ENCODE measurements at regions not wholly inside any gene's neighbourhood (a gene's known extent, or its start where the extent isn't known, plus 50 kb on each side); places are given as distances from the start of the nearest gene placed in this dataset.

DNA sequence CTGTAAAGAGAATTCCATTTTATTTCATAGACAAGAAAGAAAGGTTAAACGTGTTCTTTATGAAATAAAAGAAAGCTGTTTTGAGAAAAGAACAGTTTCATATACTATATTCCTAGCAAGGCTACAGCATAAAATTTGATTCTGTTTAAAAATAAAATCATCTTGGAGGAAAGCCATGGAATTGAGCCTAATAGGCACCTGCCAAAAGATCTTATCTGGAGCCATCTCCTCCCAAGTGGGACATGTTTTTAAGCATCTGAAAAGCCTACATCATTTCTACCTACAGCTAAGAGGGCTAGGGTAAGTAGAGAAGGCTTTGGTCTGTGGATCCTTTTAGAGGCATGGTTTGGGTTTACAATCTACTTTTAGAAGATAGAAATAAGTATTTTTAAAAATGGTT lies 89.3 kb downstream of the GAS1 start:
- intact Hi-C loops (cut with DNase I), result no loop called here
- FAIRE-seq, result no peak

DNA sequence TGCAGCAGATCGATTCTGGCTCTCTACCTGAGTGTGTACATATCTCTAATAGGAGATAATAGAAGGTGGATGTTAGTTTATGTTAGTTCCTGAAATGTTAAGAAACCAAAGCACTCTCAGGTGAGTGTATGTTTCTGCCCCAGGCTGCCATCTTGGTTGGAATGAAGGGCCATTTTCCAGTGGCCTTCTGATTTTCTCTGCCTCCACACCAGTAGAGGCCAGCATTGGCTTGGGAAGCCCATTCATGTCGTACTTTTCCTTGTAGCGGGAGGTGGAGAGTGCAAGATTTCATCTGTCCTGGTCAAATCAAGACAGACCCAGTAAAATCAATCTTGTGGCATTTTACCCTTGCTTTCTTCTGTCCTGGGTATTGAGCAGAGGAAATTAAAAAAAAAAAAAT lies 91.0 kb downstream of the GAS1 start:
- no peak overlapping the region for H3K27ac ChIP-seq (ENCODE audit: low read depth in 2 of 2, low read length in 2 of 2)
- no peaks in the 10 kb centered on the region for H3K4me1 ChIP-seq (ENCODE audit: control insufficient read depth in 2 of 3, insufficient read depth in 2 of 3, low read depth in 1 of 3, low read length in 3 of 3)
- TF ChIP-seq, protein P1, sequence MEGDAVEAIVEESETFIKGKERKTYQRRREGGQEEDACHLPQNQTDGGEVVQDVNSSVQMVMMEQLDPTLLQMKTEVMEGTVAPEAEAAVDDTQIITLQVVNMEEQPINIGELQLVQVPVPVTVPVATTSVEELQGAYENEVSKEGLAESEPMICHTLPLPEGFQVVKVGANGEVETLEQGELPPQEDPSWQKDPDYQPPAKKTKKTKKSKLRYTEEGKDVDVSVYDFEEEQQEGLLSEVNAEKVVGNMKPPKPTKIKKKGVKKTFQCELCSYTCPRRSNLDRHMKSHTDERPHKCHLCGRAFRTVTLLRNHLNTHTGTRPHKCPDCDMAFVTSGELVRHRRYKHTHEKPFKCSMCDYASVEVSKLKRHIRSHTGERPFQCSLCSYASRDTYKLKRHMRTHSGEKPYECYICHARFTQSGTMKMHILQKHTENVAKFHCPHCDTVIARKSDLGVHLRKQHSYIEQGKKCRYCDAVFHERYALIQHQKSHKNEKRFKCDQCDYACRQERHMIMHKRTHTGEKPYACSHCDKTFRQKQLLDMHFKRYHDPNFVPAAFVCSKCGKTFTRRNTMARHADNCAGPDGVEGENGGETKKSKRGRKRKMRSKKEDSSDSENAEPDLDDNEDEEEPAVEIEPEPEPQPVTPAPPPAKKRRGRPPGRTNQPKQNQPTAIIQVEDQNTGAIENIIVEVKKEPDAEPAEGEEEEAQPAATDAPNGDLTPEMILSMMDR (IDR thresholded peaks at IDR 0.05; ENCODE audit: borderline replicate concordance, extremely low read depth, insufficient read depth), result no peak
- H3K9me3 ChIP-seq (ENCODE audit: control insufficient read depth in 2 of 3, insufficient read depth in 1 of 3, low read length in 3 of 3), result no peaks in the 10 kb centered on the region
- H3K9ac ChIP-seq (ENCODE audit: low read length in 3 of 3), result no peak overlapping the region
- intact Hi-C loops (cut with DNase I), result no loop called here
- DNase-seq (no peak), FAIRE-seq (no peak)
- no peaks in the 10 kb centered on the region for H3K36me3 ChIP-seq (ENCODE audit: control insufficient read depth in 2 of 3, insufficient read depth in 3 of 3, low read length in 3 of 3)
- H3K27me3 ChIP-seq (ENCODE audit: control insufficient read depth, insufficient read depth, low read length), result no peaks in the 10 kb centered on the region
- H3K4me3 ChIP-seq (ENCODE audit: low read length in 3 of 3), result no peak overlapping the region

More for the DNA sequence above, 89.3 kb downstream of the GAS1 start:
- H3K9ac ChIP-seq (ENCODE audit: low read length in 3 of 3), result no peak overlapping the region
- H3K4me1 ChIP-seq (ENCODE audit: control insufficient read depth in 2 of 3, insufficient read depth in 2 of 3, low read depth in 1 of 3, low read length in 3 of 3), result no peaks in the 10 kb centered on the region
- no peaks in the 10 kb centered on the region for H3K27me3 ChIP-seq (ENCODE audit: control insufficient read depth, insufficient read depth, low read length)
- H3K27ac ChIP-seq (ENCODE audit: low read depth in 2 of 2, low read length in 2 of 2), result no peak overlapping the region
- no peak overlapping the region for H3K4me3 ChIP-seq (ENCODE audit: low read length in 3 of 3)
- H3K9me3 ChIP-seq (ENCODE audit: control insufficient read depth in 2 of 3, insufficient read depth in 1 of 3, low read length in 3 of 3), result no peaks in the 10 kb centered on the region
- no peaks in the 10 kb centered on the region for H3K36me3 ChIP-seq (ENCODE audit: control insufficient read depth in 2 of 3, insufficient read depth in 3 of 3, low read length in 3 of 3)
- no peak for DNase-seq
- TF ChIP-seq, protein P1 (IDR thresholded peaks at IDR 0.05; ENCODE audit: borderline replicate concordance, extremely low read depth, insufficient read depth), result no peak

DNA sequence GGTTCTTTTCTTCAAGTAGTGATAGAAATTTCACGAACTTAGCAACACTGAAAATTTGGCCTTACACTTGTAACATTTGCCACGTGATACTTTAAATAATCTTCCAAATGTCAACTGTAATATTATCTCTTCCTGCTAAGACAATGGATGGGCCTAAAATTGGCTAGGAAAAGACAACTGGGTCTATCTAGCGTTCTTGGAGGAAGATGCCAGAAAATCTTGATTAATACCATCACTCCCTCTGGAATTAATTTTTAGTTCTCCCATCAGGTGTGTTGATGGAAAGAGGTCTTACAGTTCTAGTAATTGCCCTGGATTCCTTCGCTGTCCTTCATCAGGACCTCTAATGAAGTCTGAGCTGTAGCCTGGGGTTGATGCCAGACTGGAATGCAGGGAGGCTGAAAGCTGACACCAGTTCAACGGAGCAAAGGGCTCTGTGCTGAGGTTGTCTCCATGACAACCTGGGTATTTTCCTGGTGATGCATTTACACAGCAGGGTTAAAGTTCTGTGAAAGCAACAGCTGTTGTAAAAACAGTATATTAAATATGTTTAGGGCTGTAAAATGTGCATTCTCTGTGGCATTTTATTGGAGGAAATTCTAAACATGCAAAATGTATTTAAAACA lies 92.3 kb downstream of the GAS1 start:
- Histone ChIP-seq H3K36me3 (ENCODE audit: control insufficient read depth in 2 of 3, insufficient read depth in 3 of 3, low read length in 3 of 3) (no peaks in the 10 kb centered on the region), H3K4me1 (ENCODE audit: control insufficient read depth in 2 of 3, insufficient read depth in 2 of 3, low read depth in 1 of 3, low read length in 3 of 3) (no peaks in the 10 kb centered on the region), H3K27me3 (ENCODE audit: control insufficient read depth, insufficient read depth, low read length) (no peaks in the 10 kb centered on the region), H3K27ac (ENCODE audit: low read depth in 2 of 2, low read length in 2 of 2) (no peak overlapping the region), H3K9ac (ENCODE audit: low read length in 3 of 3) (no peak overlapping the region), H3K9me3 (ENCODE audit: control insufficient read depth in 2 of 3, insufficient read depth in 1 of 3, low read length in 3 of 3) (no peaks in the 10 kb centered on the region), H3K4me3 (ENCODE audit: low read length in 3 of 3) (no peak overlapping the region)
- peak; percentile 87 for FAIRE-seq
- intact Hi-C loops (cut with DNase I), result no loop called here
- TF ChIP-seq, protein P1 (IDR thresholded peaks at IDR 0.05; ENCODE audit: borderline replicate concordance, extremely low read depth, insufficient read depth), result no peak
- peak in 4 of 5 donors; percentile 92 to 98 (median 96) for DNase-seq

DNA sequence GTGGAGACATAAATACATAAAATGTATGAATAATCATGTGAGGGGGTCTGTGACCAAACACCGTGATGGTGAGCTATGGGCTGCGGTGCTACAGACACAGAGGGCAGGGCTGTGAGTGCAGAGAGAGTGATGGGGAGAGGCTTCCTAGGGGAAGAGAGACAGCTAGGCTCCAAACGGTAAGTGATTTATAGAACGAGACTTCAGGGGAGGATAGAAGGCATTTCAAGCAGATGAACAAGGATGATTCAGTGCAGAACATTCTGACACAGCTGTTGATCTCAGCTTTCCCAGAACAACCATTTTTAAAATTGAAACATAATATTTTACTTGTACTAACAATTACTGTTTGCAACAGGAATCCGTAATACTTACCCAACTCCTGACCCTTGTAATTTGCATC lies 100.7 kb downstream of the GAS1 start:
- peak in 1 of 5 donors; percentile 33 for DNase-seq
- H3K9me3 ChIP-seq (ENCODE audit: control insufficient read depth in 2 of 3, insufficient read depth in 1 of 3, low read length in 3 of 3), result no peaks in the 10 kb centered on the region
- no peaks in the 10 kb centered on the region for H3K4me1 ChIP-seq (ENCODE audit: control insufficient read depth in 2 of 3, insufficient read depth in 2 of 3, low read depth in 1 of 3, low read length in 3 of 3)
- TF ChIP-seq, protein P1 (IDR thresholded peaks at IDR 0.05; ENCODE audit: borderline replicate concordance, extremely low read depth, insufficient read depth), result no peak
- H3K36me3 ChIP-seq (ENCODE audit: control insufficient read depth in 2 of 3, insufficient read depth in 3 of 3, low read length in 3 of 3), result no peaks in the 10 kb centered on the region
- no peak overlapping the region for H3K9ac ChIP-seq (ENCODE audit: low read length in 3 of 3)
- no peak overlapping the region for H3K27ac ChIP-seq (ENCODE audit: low read depth in 2 of 2, low read length in 2 of 2)
- intact Hi-C loops (cut with DNase I), result no loop called here
- FAIRE-seq, result no peak
- no peak overlapping the region for H3K4me3 ChIP-seq (ENCODE audit: low read length in 3 of 3)
- no peaks in the 10 kb centered on the region for H3K27me3 ChIP-seq (ENCODE audit: control insufficient read depth, insufficient read depth, low read length)
